ENCODE measurements at regions not wholly inside any gene's neighbourhood (a gene's known extent, or its start where the extent isn't known, plus 50 kb on each side); places are given as distances from the start of the nearest gene placed in this dataset.

DNA sequence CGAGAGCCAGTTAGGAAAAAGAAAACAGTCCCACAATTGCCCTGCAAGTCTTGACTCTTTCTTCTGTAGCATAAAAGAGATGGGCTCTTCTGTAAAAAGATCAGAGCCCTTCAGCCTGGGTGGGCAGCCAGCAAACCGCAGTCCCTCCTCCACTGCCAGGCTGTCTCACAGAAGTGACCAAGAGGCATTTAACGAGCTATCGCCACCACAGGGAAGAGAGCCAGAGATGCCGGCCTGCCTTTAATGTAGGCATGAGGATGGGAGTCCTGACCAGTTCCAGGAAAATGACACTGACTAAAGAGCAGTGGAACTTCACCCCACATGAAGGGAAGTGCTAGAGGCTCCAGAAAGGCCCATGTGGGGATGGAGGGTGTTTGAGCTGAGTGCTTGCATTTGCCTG lies 264.6 kb downstream of the NDUFS4 start:
- DNase-seq (ENCODE audit: low spot score) (no peak), FAIRE-seq (no peak)

DNA sequence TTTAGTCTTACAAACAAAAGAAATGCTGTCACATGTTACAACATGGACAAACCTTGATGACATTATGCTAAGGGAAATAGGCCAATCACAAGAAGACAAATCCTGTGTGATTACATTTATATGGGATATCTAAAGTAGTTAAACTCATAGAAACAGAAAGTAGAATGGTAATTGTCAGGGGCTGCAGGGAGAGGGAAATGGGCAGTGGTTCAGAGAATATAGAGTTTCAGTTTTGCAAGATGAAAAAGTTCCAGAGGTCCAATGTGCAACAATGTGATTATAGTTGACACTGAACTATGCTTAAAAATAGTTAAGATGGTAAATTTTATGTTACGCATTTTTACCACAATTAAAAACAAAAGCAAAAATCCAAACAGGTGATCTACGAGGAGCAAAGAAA lies 265.5 kb downstream of the NDUFS4 start:
- FAIRE-seq (no peak), DNase-seq (ENCODE audit: low spot score) (no peak)

DNA sequence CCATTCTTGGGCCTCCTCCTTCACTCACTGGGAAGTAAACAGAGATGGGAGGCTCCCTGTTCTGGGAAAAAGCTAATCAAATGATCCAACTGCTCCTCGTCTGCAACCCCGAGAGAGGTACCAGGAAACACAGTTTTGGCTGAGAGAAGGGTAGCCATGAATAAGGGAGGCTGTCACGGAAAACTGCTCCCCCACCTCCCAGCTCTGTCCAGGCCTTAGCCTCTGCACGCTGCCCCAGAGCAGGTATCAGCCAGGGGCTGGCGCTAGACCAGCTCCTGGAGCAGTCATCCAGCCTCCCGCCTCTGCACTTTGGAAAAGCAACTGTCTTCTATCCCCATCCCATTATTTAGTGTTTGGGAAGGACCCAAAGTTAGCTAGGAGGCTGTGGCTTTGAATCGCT lies 266.1 kb downstream of the NDUFS4 start:
- no peak for DNase-seq (ENCODE audit: low spot score)
- no peak for FAIRE-seq

DNA sequence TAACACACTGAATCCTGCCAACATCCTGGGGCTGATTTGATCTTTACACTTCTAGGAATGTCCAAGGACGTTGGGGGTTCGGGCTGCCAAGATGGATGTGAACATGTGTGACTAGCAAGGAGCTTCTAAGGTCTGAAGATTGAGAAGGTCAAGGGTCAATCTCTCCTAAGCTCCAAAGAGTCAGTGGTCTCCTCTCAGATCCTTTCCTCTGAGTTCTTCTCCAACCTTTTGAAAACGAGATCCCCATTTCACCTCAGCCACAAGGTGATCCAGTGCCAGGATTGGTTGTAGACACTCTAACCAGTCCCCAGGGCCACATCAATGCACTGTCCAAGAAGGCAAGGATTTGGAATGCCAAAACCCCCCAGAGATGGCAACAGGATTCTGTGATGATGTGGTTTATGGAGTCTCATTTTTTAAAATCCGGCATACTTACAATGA lies 266.8 kb downstream of the NDUFS4 start:
- FAIRE-seq = no peak

DNA sequence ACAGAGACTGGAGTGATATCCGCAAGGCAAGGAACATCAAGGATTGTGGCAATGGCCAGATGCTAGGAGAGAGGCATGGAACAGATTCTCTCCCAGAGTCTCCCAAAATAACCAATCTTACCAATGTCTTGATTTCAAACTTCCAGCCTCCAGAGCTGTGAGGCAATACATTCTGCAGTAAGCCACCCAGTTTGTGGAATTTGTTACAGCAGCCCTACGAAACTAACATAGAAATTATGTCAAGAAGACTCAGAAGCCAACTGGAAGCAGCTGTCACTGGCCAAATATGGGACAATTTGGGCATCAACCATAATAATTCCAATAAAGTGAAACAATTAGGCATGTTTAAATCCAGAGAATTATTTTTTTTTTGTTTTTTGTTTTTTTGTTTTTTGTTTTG lies 271.1 kb downstream of the NDUFS4 start:
- FAIRE-seq (no peak), DNase-seq (ENCODE audit: low spot score) (no peak)

More for the DNA sequence above, 266.8 kb downstream of the NDUFS4 start:
- DNase-seq (ENCODE audit: low spot score) = no peak

All from urothelium cell line (cell line).